GM13977 (cell line): ENCODE measurements at regions not wholly inside any gene's neighbourhood (a gene's known extent, or its start where the extent isn't known, plus 50 kb on each side); places are given as distances from the start of the nearest gene placed in this dataset.

ENCODE experiments used
- DNase-seq: peaks from one replicate; pipeline ENCODE4 v3.0.0; 2012; ENCODE audit warnings: low spot score
- in situ Hi-C: fragments of 300-500 bp; cut with MboI; formaldehyde crosslinking; loops from one replicate; pipeline ENCODE4 v1.12.0; 2022; ENCODE audit warnings: low sequenced_read_pairs, low pct_unique_long_range_greater_than_20kb, mixed read lengths, inconsistent platforms; ENCODE audit not compliant: unreplicated experiment
- TF ChIP-seq, protein P1 (sequence below): IDR thresholded peaks from 2 replicates; pipeline ENCODE4 v1.5.1; 2012; ENCODE audit warnings: mild to moderate bottlenecking, control low read depth; ENCODE audit not compliant: insufficient read depth; ENCODE audit errors: extremely low read depth, missing control alignments

DNA sequence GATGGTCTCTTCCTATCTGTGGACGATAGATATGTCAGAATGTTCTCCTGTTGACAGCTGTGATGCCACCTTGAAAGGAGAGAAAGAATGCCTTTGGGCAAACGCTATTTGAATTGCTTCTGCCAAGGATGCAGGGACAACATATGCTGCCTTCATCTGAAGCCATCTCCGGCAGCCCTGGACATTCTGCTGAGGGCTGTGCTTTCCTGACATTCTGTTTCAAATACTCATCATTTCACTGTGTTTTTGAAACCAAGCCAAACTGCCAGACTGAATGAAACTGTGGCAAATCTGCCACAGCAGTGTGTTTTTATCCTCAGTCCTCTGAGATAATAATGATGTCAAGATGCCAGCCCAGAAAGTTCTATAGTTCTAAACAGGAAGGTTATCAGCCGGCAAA lies 85.8 kb upstream of the BCAT1 start:
- no peak for DNase-seq
- TF ChIP-seq, protein P1, sequence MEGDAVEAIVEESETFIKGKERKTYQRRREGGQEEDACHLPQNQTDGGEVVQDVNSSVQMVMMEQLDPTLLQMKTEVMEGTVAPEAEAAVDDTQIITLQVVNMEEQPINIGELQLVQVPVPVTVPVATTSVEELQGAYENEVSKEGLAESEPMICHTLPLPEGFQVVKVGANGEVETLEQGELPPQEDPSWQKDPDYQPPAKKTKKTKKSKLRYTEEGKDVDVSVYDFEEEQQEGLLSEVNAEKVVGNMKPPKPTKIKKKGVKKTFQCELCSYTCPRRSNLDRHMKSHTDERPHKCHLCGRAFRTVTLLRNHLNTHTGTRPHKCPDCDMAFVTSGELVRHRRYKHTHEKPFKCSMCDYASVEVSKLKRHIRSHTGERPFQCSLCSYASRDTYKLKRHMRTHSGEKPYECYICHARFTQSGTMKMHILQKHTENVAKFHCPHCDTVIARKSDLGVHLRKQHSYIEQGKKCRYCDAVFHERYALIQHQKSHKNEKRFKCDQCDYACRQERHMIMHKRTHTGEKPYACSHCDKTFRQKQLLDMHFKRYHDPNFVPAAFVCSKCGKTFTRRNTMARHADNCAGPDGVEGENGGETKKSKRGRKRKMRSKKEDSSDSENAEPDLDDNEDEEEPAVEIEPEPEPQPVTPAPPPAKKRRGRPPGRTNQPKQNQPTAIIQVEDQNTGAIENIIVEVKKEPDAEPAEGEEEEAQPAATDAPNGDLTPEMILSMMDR, result no peak
- in situ Hi-C loops, result no loop called here

DNA sequence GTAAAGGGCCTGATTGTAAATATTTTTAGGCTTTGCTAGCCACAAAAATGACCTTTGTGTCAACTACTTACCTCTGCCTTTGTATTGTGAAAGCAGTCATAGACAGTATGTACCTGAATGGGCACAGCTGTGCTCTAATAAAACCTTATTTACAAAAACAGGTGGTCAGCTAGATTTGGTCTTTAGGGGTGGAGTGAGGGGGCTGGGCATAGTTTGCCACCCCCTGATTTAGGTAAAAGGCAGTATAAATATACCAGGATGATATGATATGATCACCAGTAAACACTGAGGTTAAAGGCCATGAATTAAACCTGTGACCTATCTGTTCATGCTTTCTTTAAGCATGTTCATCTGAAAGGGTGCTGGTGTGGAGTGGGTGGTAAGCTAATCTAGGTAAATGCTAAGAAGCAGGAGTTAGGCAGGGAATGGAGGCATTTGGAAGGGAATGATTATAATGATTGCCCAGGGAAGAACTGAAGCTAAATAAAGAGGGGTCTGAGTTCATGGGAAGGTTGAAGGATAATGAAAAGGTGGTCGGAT lies 77.1 kb upstream of the BCAT1 start:
- TF ChIP-seq, protein P1, result no peak
- in situ Hi-C loops, result no loop called here
- no peak for DNase-seq

DNA sequence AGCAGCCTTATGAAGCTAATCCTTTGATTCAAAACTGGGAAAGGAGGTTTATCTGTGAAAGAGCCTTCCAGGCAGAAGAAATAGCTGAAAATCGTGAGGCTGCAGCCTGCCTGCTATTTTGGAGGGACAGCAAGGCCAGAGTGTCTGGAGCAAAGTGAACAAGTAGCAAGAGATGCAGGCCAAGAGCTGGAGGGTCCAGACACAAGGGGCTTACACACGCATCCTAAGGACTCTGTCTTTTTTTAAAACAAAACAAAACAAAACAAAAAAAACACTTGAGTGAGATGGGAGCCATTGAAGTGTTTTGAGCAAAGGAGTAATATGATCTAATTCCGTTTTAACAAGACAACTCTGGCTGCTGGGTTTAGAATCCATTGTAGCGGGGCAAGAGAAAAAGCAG lies 76.4 kb upstream of the BCAT1 start:
- DNase-seq, result no peak
- TF ChIP-seq, protein P1, result no peak
- in situ Hi-C loops, result no loop called here

DNA sequence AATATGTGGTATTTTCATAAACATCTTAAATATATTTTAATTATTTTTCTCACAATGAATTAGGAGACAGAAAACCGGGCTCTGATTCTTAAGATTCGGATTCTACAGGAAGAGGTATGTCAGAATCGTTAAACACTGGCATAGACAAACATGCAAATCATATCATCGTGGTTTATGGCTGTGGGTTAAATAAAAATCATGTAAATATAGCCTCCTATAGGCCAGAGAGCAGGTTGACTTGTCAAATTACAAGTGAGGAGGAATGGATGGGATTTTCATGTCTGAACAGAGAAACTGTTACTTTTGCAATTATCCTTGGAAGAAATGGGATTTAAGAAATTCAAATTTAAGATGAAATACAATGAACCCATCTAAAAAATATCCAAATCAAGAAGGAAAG lies 74.9 kb upstream of the BCAT1 start:
- no peak for DNase-seq
- TF ChIP-seq, protein P1, result no peak
- in situ Hi-C loops, result no loop called here

DNA sequence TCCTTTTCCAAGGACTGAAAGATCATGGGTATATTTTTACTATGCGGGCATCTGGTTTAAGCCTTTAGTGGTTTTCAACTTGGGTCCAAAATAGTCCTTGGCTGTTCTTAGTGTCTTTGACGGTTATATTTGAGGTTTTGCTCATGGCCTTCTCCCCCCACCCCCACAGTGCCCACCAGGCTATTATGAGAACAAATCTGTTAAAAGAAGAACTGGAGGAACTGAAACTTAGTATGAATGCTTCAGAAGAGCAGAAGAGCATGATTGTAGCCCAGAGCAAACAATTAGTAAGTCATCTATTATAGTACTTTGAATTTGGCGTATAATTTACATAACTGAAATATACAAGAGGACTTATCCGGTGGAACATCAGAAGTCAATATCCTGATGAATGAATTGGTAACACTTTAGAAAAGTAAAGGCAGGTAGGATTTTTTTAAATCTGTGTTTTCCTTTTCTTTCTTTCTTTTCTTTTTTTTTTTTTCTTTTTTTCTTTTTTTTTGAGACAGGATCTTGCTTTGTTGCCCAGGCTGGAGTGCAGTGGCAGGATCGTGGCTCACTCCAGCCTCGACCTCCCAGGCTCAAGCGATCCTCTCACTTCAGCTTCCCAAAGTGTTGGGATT lies 71.8 kb upstream of the BCAT1 start:
- in situ Hi-C loops, result no loop called here
- peak; percentile 55 for DNase-seq

DNA sequence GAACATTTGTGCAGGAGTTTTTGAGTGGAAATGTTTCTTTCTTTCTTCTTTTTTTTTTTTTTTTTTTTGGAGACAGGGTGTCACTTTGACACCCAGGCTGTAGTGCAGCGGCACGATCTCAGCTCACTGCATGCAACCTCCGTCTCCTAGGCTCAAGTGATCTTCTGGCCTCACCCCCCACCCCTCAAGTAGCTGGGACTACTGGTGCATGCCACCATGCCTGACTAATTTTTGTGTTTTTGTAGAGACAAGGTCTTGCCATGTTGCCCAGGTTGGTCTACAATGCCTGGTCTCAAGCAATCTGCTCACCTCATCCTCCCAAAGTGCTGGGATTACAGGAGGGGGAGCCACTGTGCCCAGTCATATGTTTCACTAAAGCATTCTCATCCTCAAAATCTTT lies 69.2 kb upstream of the BCAT1 start:
- TF ChIP-seq, protein P1, result no peak
- in situ Hi-C loops, result no loop called here
- DNase-seq, result no peak

More for the DNA sequence above, 71.8 kb upstream of the BCAT1 start:
- TF ChIP-seq, protein P1, result no peak
